Natural killer cell (primary cell): ENCODE measurements at regions not wholly inside any gene's neighbourhood (a gene's known extent, or its start where the extent isn't known, plus 50 kb on each side); places are given as distances from the start of the nearest gene placed in this dataset.
"Not testable (repeated sequence)": the region's sequence is repeated elsewhere in the genome, so short reads cannot be mapped to it uniquely, and the experiment has no call there.

Experiments
- ATAC-seq, 3 donors: fragments of 150-1000 bp in 2 of 3; fragments of 200-7000 bp in 1 of 3; cut with Tn5 transposase; 1 replicate in 1 of 3; 2 replicates in 2 of 3; pipeline ENCODE4 v1.10.0; 2021; ENCODE audit warnings: mild to moderate bottlenecking in 2 of 3, moderate library complexity in 2 of 3
- DNase-seq, 2 donors: peaks; one replicate each; pipeline versions ENCODE4 v3.0.0 to v3.0.0-alpha.2; 2013 to 2021; ENCODE audit warnings: mixed read lengths in 1 of 2
- H3K27ac ChIP-seq: one replicate; pipeline ENCODE4 v1.5.1; 2013; ENCODE audit warnings: mild to moderate bottlenecking, low read length
- H3K27me3 ChIP-seq: one replicate; pipeline ENCODE4 v1.6.1; 2013; ENCODE audit warnings: low read length; ENCODE audit not compliant: control insufficient read depth, insufficient read depth
- H3K36me3 ChIP-seq: one replicate; pipeline ENCODE4 v1.6.1; 2013; ENCODE audit warnings: low read length; ENCODE audit not compliant: control insufficient read depth, insufficient read depth
- H3K4me1 ChIP-seq: one replicate; pipeline ENCODE4 v1.6.1; 2013; ENCODE audit warnings: low read length; ENCODE audit not compliant: control insufficient read depth, insufficient read depth
- H3K4me3 ChIP-seq: one replicate; pipeline ENCODE4 v1.5.1; 2013; ENCODE audit warnings: low read length
- H3K9me3 ChIP-seq: one replicate; pipeline ENCODE4 v1.6.1; 2013; ENCODE audit warnings: low read length; ENCODE audit not compliant: control insufficient read depth, insufficient read depth
- H3K27ac Mint-ChIP-seq, 2 donors: one replicate each; pipeline ENCODE4 v1.8.0; 2022; ENCODE audit warnings: mild to moderate bottlenecking in 2 of 2, mixed read lengths in 2 of 2, moderate library complexity in 1 of 2
- H3K27me3 Mint-ChIP-seq, 2 donors: one replicate each; pipeline ENCODE4 v1.8.0; 2022; ENCODE audit warnings: low read depth in 2 of 2, mixed read lengths in 2 of 2
- H3K36me3 Mint-ChIP-seq: one replicate; pipeline ENCODE4 v1.8.0; 2022; ENCODE audit warnings: mixed read lengths
- H3K4me1 Mint-ChIP-seq, 2 donors: one replicate each; pipeline ENCODE4 v1.8.0; 2022; ENCODE audit warnings: mixed read lengths in 2 of 2
- H3K4me3 Mint-ChIP-seq: one replicate; pipeline ENCODE4 v1.8.0; 2022; ENCODE audit warnings: mild to moderate bottlenecking, moderate library complexity, mixed read lengths
- H3K9me3 Mint-ChIP-seq, 2 donors: one replicate each; pipeline ENCODE4 v1.8.0; 2022; ENCODE audit warnings: mixed read lengths in 2 of 2
- WGBS: methylation state at CpG from one replicate; pipeline ENCODE4 v1.1.7; 2013; ENCODE audit warnings: missing lambda C conversion rate; ENCODE audit not compliant: insufficient coverage; 5-methylcytosine and 5-hydroxymethylcytosine counted together
- intact Hi-C: fragments of 100-400 bp; cut with micrococcal nuclease; formaldehyde crosslinking; loops from one replicate; pipeline ENCODE4 v1.14.2; 2022
- TF ChIP-seq, protein P1 (sequence below): fragments of 200-600 bp; IDR thresholded peaks from one replicate; pipeline ENCODE4 v1.8.0; 2022; ENCODE audit warnings: antibody characterized with exemption

DNA sequence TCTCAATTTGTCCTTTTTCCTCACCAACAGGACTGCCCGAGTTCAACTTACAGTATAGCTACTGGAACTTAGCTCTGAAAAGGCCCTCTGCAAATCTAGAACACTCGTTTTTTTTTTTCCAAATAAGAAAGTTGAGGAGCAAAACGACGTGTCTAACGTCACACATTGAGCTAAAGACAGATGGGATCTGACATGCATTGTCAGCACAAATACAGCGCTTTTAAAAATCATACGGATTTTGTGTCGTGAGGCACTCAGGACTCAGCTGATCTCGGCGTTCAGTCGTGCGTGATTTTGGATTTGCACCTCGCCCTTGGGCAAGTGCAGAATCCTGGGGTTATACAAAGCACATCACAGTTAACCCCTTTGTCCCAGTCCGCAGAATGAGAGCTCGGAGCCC, 94.7 kb upstream of the ZNF322 start:
- Mint-ChIP-seq H3K27me3 (peaks cover 21 to 45% of the 10 kb centered on the region in 2 donors), H3K36me3 (peaks cover 5% of the 10 kb centered on the region), H3K4me3 (no peak overlapping the region), H3K9me3 (peaks cover 2 to 10% of the 10 kb centered on the region in 2 donors), H3K27ac (no peak overlapping the region), H3K4me1 (peaks cover 0 to 13% of the 10 kb centered on the region in 2 donors)
- H3K36me3 ChIP-seq: no peaks in the 10 kb centered on the region
- peak in 1 of 2 donors; percentile 19 for DNase-seq
- intact Hi-C loops: no loop called here
- TF ChIP-seq, protein P1, sequence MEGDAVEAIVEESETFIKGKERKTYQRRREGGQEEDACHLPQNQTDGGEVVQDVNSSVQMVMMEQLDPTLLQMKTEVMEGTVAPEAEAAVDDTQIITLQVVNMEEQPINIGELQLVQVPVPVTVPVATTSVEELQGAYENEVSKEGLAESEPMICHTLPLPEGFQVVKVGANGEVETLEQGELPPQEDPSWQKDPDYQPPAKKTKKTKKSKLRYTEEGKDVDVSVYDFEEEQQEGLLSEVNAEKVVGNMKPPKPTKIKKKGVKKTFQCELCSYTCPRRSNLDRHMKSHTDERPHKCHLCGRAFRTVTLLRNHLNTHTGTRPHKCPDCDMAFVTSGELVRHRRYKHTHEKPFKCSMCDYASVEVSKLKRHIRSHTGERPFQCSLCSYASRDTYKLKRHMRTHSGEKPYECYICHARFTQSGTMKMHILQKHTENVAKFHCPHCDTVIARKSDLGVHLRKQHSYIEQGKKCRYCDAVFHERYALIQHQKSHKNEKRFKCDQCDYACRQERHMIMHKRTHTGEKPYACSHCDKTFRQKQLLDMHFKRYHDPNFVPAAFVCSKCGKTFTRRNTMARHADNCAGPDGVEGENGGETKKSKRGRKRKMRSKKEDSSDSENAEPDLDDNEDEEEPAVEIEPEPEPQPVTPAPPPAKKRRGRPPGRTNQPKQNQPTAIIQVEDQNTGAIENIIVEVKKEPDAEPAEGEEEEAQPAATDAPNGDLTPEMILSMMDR: no peak
- WGBS: 9% methylated on average over 15 of the region's 15 CpGs
- no peak overlapping the region for H3K4me3 ChIP-seq
- H3K9me3 ChIP-seq: peaks cover 14% of the 10 kb centered on the region
- no peak overlapping the region for H3K27ac ChIP-seq
- no peak for ATAC-seq
- H3K27me3 ChIP-seq: peaks cover 24% of the 10 kb centered on the region
- no peaks in the 10 kb centered on the region for H3K4me1 ChIP-seq

DNA sequence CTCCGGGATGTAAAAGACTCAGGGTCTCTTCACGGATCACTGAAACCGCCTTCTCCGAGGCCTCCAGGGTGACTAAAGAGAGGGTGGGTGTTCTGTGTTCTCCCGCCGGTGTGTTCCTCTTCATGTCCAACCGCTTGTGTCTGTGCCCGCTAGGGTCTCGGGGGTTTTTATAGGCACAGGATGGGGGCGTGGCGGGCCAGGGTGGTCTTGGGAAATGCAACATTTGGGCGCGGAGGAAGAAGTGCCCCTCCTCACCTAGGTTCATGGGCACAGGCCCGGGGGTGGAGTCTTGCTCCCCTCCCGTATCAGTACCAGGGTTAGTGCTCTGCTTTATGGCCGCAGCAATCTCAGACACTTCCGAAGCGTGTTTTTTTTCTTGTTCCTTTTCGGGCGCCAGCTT, 95.3 kb upstream of the ZNF322 start:
- ATAC-seq, H3K36me3 Mint-ChIP-seq, H3K4me1 ChIP-seq, H3K27ac Mint-ChIP-seq, H3K4me3 Mint-ChIP-seq, H3K4me3 ChIP-seq, intact Hi-C loops, H3K4me1 Mint-ChIP-seq, H3K36me3 ChIP-seq, H3K27ac ChIP-seq, H3K9me3 Mint-ChIP-seq: not testable (repeated sequence)
- H3K27me3 ChIP-seq: peaks cover 23% of the 10 kb centered on the region
- DNase-seq: peak in 1 of 2 donors; percentile 6
- peaks cover 20 to 46% of the 10 kb centered on the region in 2 donors for H3K27me3 Mint-ChIP-seq
- peaks cover 12% of the 10 kb centered on the region for H3K9me3 ChIP-seq
- 5% methylated on average over 20 of the region's 20 CpGs for WGBS

- H3K4me3 Mint-ChIP-seq, ATAC-seq, H3K27ac ChIP-seq, intact Hi-C loops, H3K4me1 ChIP-seq, H3K36me3 ChIP-seq, H3K27ac Mint-ChIP-seq, H3K36me3 Mint-ChIP-seq, H3K4me3 ChIP-seq, H3K4me1 Mint-ChIP-seq: not testable (repeated sequence)
- peaks cover 13 to 42% of the 10 kb centered on the region in 2 donors for H3K27me3 Mint-ChIP-seq
- H3K9me3 ChIP-seq: peaks cover 12% of the 10 kb centered on the region
- 10% methylated on average over 28 of the region's 29 CpGs for WGBS
- peak in 1 of 2 donors; percentile 10 for DNase-seq
- H3K27me3 ChIP-seq: peaks cover 23% of the 10 kb centered on the region
- peaks cover 0 to 12% of the 10 kb centered on the region in 2 donors for H3K9me3 Mint-ChIP-seq
These were observed 96.7 kb upstream of the ZNF322 start for GRCh38 chr6:26756067-26756805.

DNA sequence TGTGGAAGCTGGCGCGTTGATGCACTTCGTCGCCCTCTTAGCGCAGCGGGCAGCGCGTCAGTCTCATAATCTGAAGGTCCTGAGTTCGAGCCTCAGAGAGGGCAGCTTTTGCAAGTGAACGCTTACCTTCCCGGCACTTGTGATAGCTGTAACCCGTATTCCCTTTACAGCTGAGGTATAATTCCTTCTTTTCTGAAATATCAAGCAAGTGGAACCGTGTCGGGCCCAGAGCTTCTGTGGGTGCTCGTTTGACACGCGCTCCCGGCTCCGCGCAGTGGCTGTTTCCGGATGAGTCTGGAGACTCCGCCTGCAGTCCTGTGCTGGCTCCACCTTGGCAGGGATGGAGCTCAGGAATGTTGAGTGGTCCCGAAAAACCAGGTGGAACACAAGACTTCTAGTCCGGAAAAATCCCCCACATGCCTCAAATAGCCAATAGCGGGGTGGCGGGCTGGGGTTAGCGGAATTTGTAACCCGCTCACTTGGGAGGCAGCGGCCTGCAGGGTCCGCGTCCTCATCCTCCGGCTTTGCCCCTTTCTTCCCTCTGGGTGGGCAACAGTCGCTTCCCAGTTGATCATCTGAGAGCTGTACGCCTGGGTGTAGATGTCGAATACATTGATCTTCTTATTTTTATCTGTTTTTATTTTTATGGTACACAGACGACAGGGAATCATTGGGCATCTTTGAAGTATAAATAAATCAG, 106.8 kb upstream of the ZNF322 start:
- H3K4me3 Mint-ChIP-seq, H3K9me3 ChIP-seq, H3K27me3 Mint-ChIP-seq, intact Hi-C loops, DNase-seq, H3K27ac Mint-ChIP-seq, H3K36me3 Mint-ChIP-seq, H3K27ac ChIP-seq, H3K27me3 ChIP-seq, ATAC-seq, H3K36me3 ChIP-seq, H3K4me1 ChIP-seq, H3K4me3 ChIP-seq, H3K4me1 Mint-ChIP-seq, H3K9me3 Mint-ChIP-seq: not testable (repeated sequence)
- WGBS: no CpG with 5 or more reads among the region's 36 CpGs

- H3K27me3 ChIP-seq, H3K27me3 Mint-ChIP-seq, H3K4me1 Mint-ChIP-seq, H3K9me3 ChIP-seq, DNase-seq, intact Hi-C loops, H3K4me3 ChIP-seq, H3K27ac Mint-ChIP-seq, H3K27ac ChIP-seq, H3K36me3 Mint-ChIP-seq, H3K4me1 ChIP-seq, H3K9me3 Mint-ChIP-seq, H3K4me3 Mint-ChIP-seq, ATAC-seq, H3K36me3 ChIP-seq: not testable (repeated sequence)
- WGBS: no CpG with 5 or more reads among the region's 31 CpGs
These were observed 111.6 kb upstream of the ZNF322 start for GRCh38 chr6:26770941-26771666.

- H3K27me3 ChIP-seq, ATAC-seq, H3K4me3 Mint-ChIP-seq, H3K4me1 ChIP-seq, H3K36me3 ChIP-seq, H3K36me3 Mint-ChIP-seq, H3K27ac ChIP-seq, H3K4me1 Mint-ChIP-seq, H3K9me3 ChIP-seq, H3K9me3 Mint-ChIP-seq, intact Hi-C loops, H3K27me3 Mint-ChIP-seq, DNase-seq, H3K4me3 ChIP-seq, H3K27ac Mint-ChIP-seq: not testable (repeated sequence)
- WGBS: no CpG with 5 or more reads among the region's 12 CpGs
These were observed 113.9 kb upstream of the ZNF322 start for GRCh38 chr6:26773414-26773813.

GRCh38 chr6:26780563-26780962, 121.0 kb upstream of the ZNF322 start:
- H3K9me3 Mint-ChIP-seq, DNase-seq, intact Hi-C loops, H3K4me1 ChIP-seq, H3K27ac Mint-ChIP-seq, H3K4me3 ChIP-seq, ATAC-seq, H3K27me3 Mint-ChIP-seq, H3K36me3 ChIP-seq, H3K27me3 ChIP-seq, H3K4me3 Mint-ChIP-seq, H3K4me1 Mint-ChIP-seq, H3K27ac ChIP-seq, H3K9me3 ChIP-seq, H3K36me3 Mint-ChIP-seq: not testable (repeated sequence)
- no CpG with 5 or more reads among the region's 21 CpGs for WGBS
